Upper lobe of right lung (tissue), 1 donor: ENCODE measurements at regions not wholly inside any gene's neighbourhood (a gene's known extent, or its start where the extent isn't known, plus 50 kb on each side); places are given as distances from the start of the nearest gene placed in this dataset.
"Not testable (repeated sequence)": the region's sequence is repeated elsewhere in the genome, so short reads cannot be mapped to it uniquely, and the experiment has no call there.

Source experiments
- ATAC-seq: fragments of 200-7000 bp; cut with Tn5 transposase; one replicate; pipeline ENCODE4 v1.9.1; 2020; ENCODE audit warnings: mild to moderate bottlenecking, moderate library complexity
- DNase-seq: peaks from one replicate; pipeline ENCODE4 v3.0.0-alpha.2; 2020
- H3K27ac ChIP-seq: fragments of 200-600 bp; one replicate; pipeline ENCODE4 v1.8.0; 2022
- H3K27me3 ChIP-seq: fragments of 200-600 bp; one replicate; pipeline ENCODE4 v1.8.0; 2022; ENCODE audit warnings: mild to moderate bottlenecking
- H3K36me3 ChIP-seq: fragments of 200-600 bp; one replicate; pipeline ENCODE4 v1.8.0; 2022
- H3K4me1 ChIP-seq: fragments of 200-600 bp; one replicate; pipeline ENCODE4 v1.8.0; 2022
- H3K4me3 ChIP-seq: fragments of 200-600 bp; one replicate; pipeline ENCODE4 v1.8.0; 2022; ENCODE audit warnings: mild to moderate bottlenecking
- H3K9me3 ChIP-seq: fragments of 200-600 bp; one replicate; pipeline ENCODE4 v1.8.0; 2022
- CTCF ChIP-seq: fragments of 200-600 bp; IDR thresholded peaks from one replicate; pipeline ENCODE4 v1.8.0; 2022; ENCODE audit warnings: antibody characterized with exemption
- intact Hi-C: fragments of 100-400 bp; cut with DNase I; formaldehyde crosslinking; loops from one replicate; pipeline ENCODE4 v1.11.0; 2022
- donor health status: DM: no; HTN: yes; CAD: no; lungs with severe emphysema.

GRCh38 chr4:82248903-82249632 is 124.7 kb downstream of the HNRNPD start:
- ATAC-seq, result no peak
- Histone ChIP-seq H3K36me3 (no peaks in the 10 kb centered on the region), H3K27me3 (no peaks in the 10 kb centered on the region), H3K4me3 (no peak overlapping the region), H3K27ac (no peak overlapping the region), H3K4me1 (no peaks in the 10 kb centered on the region), H3K9me3 (no peaks in the 10 kb centered on the region)
- no peak for DNase-seq
- TF ChIP-seq CTCF, result no peak
- intact Hi-C loops, result no loop called here

DNA sequence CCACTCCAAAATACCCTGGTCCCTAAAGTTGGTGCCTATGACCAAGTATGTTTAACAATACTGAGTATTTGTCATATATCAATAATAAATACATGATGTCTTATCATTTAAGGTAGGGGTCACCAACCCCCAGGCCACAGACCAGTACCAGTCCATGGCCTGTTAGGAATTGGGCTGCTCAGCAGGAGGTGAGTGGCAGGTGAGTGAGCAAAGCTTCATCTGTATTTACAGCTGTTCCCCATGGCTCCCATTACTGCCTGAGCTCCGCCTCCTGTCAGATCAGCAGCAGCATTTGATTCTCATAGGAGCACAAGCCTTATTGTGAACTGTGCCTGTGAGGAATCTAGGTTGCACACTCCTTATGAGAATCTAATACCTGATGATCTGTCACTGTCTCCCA is 126.2 kb downstream of the HNRNPD start:
- no peaks in the 10 kb centered on the region for H3K27me3 ChIP-seq
- no peak overlapping the region for H3K4me3 ChIP-seq
- ATAC-seq (no peak), DNase-seq (no peak)
- no peak overlapping the region for H3K27ac ChIP-seq
- no peaks in the 10 kb centered on the region for H3K36me3 ChIP-seq
- H3K9me3 ChIP-seq, result no peaks in the 10 kb centered on the region
- TF ChIP-seq CTCF, result no peak
- H3K4me1 ChIP-seq, result no peaks in the 10 kb centered on the region
- intact Hi-C loops, result no loop called here

GRCh38 chr4:82247171-82247570 is 126.6 kb downstream of the HNRNPD start:
- ATAC-seq, result no peak
- Histone ChIP-seq H3K27ac (no peak overlapping the region), H3K4me3 (no peak overlapping the region), H3K27me3 (no peaks in the 10 kb centered on the region), H3K4me1 (no peaks in the 10 kb centered on the region), H3K9me3 (no peaks in the 10 kb centered on the region), H3K36me3 (no peaks in the 10 kb centered on the region)
- no peak for DNase-seq
- TF ChIP-seq CTCF, result no peak
- intact Hi-C loops, result no loop called here

- no peaks in the 10 kb centered on the region for H3K9me3 ChIP-seq
- H3K27ac ChIP-seq, result no peak overlapping the region
- no peaks in the 10 kb centered on the region for H3K36me3 ChIP-seq
- ATAC-seq (no peak), DNase-seq (no peak)
- no peaks in the 10 kb centered on the region for H3K27me3 ChIP-seq
- H3K4me1 ChIP-seq, result no peaks in the 10 kb centered on the region
- no peak for TF ChIP-seq CTCF
- intact Hi-C loops, result no loop called here
- H3K4me3 ChIP-seq, result no peak overlapping the region
Observed at GRCh38 chr4:82241534-82241933, 132.3 kb downstream of the HNRNPD start.

DNA sequence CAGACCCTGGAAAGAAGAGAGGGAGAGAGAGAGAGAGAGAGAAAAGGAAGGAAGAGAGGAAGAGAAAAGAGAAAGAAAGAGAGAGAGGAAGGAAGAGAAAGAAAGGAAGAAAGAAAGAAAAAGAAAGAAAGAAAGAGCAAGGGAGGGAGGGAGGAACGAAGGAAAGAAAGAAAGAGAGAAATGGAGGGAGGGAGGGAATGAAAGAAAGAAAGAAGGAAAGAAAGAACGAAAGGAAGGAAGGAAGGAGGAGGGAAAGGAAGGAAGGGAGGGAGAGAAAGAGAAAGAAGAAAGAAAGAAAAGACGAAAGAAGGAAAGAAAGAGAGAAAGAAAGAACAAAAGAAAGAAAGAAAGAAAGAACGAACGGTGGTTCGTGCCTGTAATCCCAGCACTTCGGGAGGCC is 133.4 kb downstream of the HNRNPD start:
- no peaks in the 10 kb centered on the region for H3K9me3 ChIP-seq
- H3K36me3 ChIP-seq, result no peaks in the 10 kb centered on the region
- TF ChIP-seq CTCF, result no peak
- H3K27ac ChIP-seq, result no peak overlapping the region
- H3K27me3 ChIP-seq, result no peaks in the 10 kb centered on the region
- no peaks in the 10 kb centered on the region for H3K4me1 ChIP-seq
- H3K4me3 ChIP-seq, result no peak overlapping the region
- ATAC-seq (no peak), DNase-seq (no peak)
- intact Hi-C loops, result no loop called here

GRCh38 chr4:82237142-82237541 is 136.6 kb downstream of the HNRNPD start:
- ATAC-seq, intact Hi-C loops: not testable (repeated sequence)

More at GRCh38 chr4:82237142-82237541, 136.6 kb downstream of the HNRNPD start:
- not testable (repeated sequence) for H3K4me1 ChIP-seq, H3K27me3 ChIP-seq, DNase-seq, H3K4me3 ChIP-seq, H3K27ac ChIP-seq, H3K36me3 ChIP-seq, H3K9me3 ChIP-seq
